A549 (cell line): ENCODE measurements at regions not wholly inside any gene's neighbourhood (a gene's known extent, or its start where the extent isn't known, plus 50 kb on each side); places are given as distances from the start of the nearest gene placed in this dataset.

ENCODE experiments used
- ATAC-seq, 2 experiments: fragments of 200-7000 bp in 1 of 2; fragments of >200 bp in 1 of 2; cut with Nextera tagmentation in 1 of 2; cut with Tn5 transposase in 1 of 2; 3 replicates each; pipeline versions ENCODE4 v1.8.0 to v1.9.1; 2018 to 2020; ENCODE audit warnings: mild to moderate bottlenecking in 1 of 2, moderate library complexity in 1 of 2
- CTCF ChIA-PET: fragments of 300-600 bp; sonication (Branson Sonifier 250); formaldehyde crosslinking; extraction: SDS; loops from one replicate; lab custom pipeline; 2021; ENCODE audit warnings: antibody characterized with exemption, inconsistent platforms; lab: Yijun Ruan, JAX
- POLR2A ChIA-PET: fragments of 350-600 bp; formaldehyde crosslinking; extraction: SDS; loops from one replicate; lab custom pipeline; 2021; ENCODE audit warnings: antibody characterized with exemption, inconsistent platforms; lab: Yijun Ruan, JAX
- DNase-seq, 2 experiments: peaks; one replicate each; pipeline versions ENCODE4 v3.0.0 to v3.0.0-alpha.2; 2011 to 2016; ENCODE audit warnings: low read depth in 1 of 2, low spot score in 1 of 2
- FAIRE-seq: peaks from 2 replicates; lab custom pipeline; 2011; peaks lifted over from hg19 to GRCh38; lab: Jason Lieb, UNC
- H3K27ac ChIP-seq, 2 experiments: fragments of >200 bp; sonication (Bioruptor Twin); formaldehyde crosslinking; 3 replicates each; pipeline ENCODE4 v1.5.1; 2016 to 2017
- H3K4me1 ChIP-seq: fragments of >200 bp; sonication (Bioruptor Twin); formaldehyde crosslinking; 3 replicates; pipeline ENCODE4 v1.6.1; 2016
- H3K4me2 ChIP-seq: fragments of >200 bp; sonication (Bioruptor Twin); formaldehyde crosslinking; 3 replicates; pipeline ENCODE4 v1.6.1; 2016
- H3K4me3 ChIP-seq: fragments of >200 bp; sonication (Bioruptor Twin); formaldehyde crosslinking; 3 replicates; pipeline ENCODE4 v1.5.1; 2016
- H3K9me3 ChIP-seq: fragments of >200 bp; sonication (Bioruptor Twin); formaldehyde crosslinking; 3 replicates; pipeline ENCODE4 v1.6.1; 2016
- BHLHE40 ChIP-seq: IDR thresholded peaks from 2 replicates; pipeline ENCODE4 v1.6.1; 2012; ENCODE audit warnings: low read depth, low read length, inconsistent platforms
- CBX2 ChIP-seq: fragments of 200-600 bp; sonication (generic); IDR thresholded peaks from 2 replicates; pipeline ENCODE4 v1.6.1; 2016; ENCODE audit warnings: low read depth, mild to moderate bottlenecking, borderline replicate concordance
- CBX8 ChIP-seq: fragments of 200-600 bp; sonication (generic); IDR thresholded peaks from 2 replicates; pipeline ENCODE4 v1.6.1; 2016
- CEBPB ChIP-seq, 2 experiments: fragments of >200 bp in 1 of 2; sonication (Bioruptor Twin) in 1 of 2; formaldehyde crosslinking in 1 of 2; IDR thresholded peaks; 2 replicates each; pipeline ENCODE4 v1.6.1; 2012 to 2016
- CHD2 ChIP-seq: fragments of 150-350 bp; IDR thresholded peaks from 2 replicates; pipeline ENCODE4 v1.6.1; 2014; ENCODE audit warnings: low read length; ENCODE audit not compliant: partially characterized antibody
- CTCF ChIP-seq: fragments of >200 bp; sonication (Bioruptor Twin); formaldehyde crosslinking; IDR thresholded peaks from 3 replicates; pipeline ENCODE4 v1.5.1; 2016
- EHMT2 ChIP-seq: fragments of 200-600 bp; sonication (generic); IDR thresholded peaks from 2 replicates; pipeline ENCODE4 v1.6.1; 2016; ENCODE audit warnings: antibody characterized with exemption, low read depth, mild to moderate bottlenecking, moderate library complexity
- FOSL2 ChIP-seq, 2 experiments: fragments of 450-650 bp in 1 of 2; fragments of >200 bp in 1 of 2; sonication (Bioruptor Twin) in 1 of 2; formaldehyde crosslinking; IDR thresholded peaks; 2 replicates each; pipeline versions ENCODE4 v1.5.0 to v1.6.1; 2016 to 2020; ENCODE audit warnings: mild to moderate bottlenecking in 1 of 2, moderate library complexity in 1 of 2
- HDAC2 ChIP-seq: fragments of 200-600 bp; sonication (generic); IDR thresholded peaks from 2 replicates; pipeline ENCODE4 v1.6.1; 2016
- HMGXB4 ChIP-seq: fragments of 250-450 bp; sonication (Bioruptor Pico); IDR thresholded peaks from 2 replicates; pipeline ENCODE4 v1.5.0; 2021; ENCODE audit warnings: mild to moderate bottlenecking, moderate library complexity, borderline replicate concordance
- JUN ChIP-seq, 2 experiments: fragments of >200 bp; sonication (Bioruptor Twin); formaldehyde crosslinking; IDR thresholded peaks; 2 replicates in 1 of 2; 3 replicates in 1 of 2; pipeline ENCODE4 v1.6.1; 2016 to 2017
- KDM1A ChIP-seq: fragments of 200-600 bp; sonication (generic); IDR thresholded peaks from 2 replicates; pipeline ENCODE4 v1.6.1; 2016; ENCODE audit warnings: low read depth, mild to moderate bottlenecking
- KDM5A ChIP-seq: fragments of 200-600 bp; sonication (generic); IDR thresholded peaks from 2 replicates; pipeline ENCODE4 v1.6.1; 2016; ENCODE audit warnings: antibody characterized with exemption, mild to moderate bottlenecking
- MAFK ChIP-seq: fragments of 450-650 bp; IDR thresholded peaks from 2 replicates; pipeline ENCODE4 v1.6.1; 2014; ENCODE audit not compliant: partially characterized antibody
- MAX ChIP-seq: IDR thresholded peaks from 2 replicates; pipeline ENCODE4 v1.6.1; 2012
- MYC ChIP-seq: IDR thresholded peaks from 2 replicates; pipeline ENCODE4 v1.6.1; 2012; ENCODE audit warnings: mild to moderate bottlenecking, inconsistent platforms, low read length, improper control_type of control experiment, borderline replicate concordance
- NFE2L2 ChIP-seq: fragments of 150-350 bp; conservative IDR thresholded peaks from 2 replicates; pipeline ENCODE4 v1.6.1; 2014; ENCODE audit warnings: low read length
- NPAS2 ChIP-seq: fragments of 250-450 bp; sonication (Bioruptor Pico); IDR thresholded peaks from 2 replicates; pipeline ENCODE4 v1.8.0; 2022; ENCODE audit warnings: mild to moderate bottlenecking, moderate library complexity, borderline replicate concordance
- PHF8 ChIP-seq: fragments of 200-600 bp; sonication (generic); IDR thresholded peaks from 2 replicates; pipeline ENCODE4 v1.6.1; 2016; ENCODE audit warnings: low read depth, mild to moderate bottlenecking, antibody characterized with exemption, moderate library complexity, borderline replicate concordance
- RAD21 ChIP-seq, 2 experiments: fragments of >200 bp in 1 of 2; sonication (Bioruptor Twin) in 1 of 2; formaldehyde crosslinking in 1 of 2; IDR thresholded peaks in 1 of 2; conservative IDR thresholded peaks in 1 of 2; 2 replicates in 1 of 2; 3 replicates in 1 of 2; pipeline ENCODE4 v1.6.1; 2012 to 2018; ENCODE audit warnings: inconsistent platforms in 1 of 2
- RARB ChIP-seq: fragments of 250-450 bp; sonication (Bioruptor Pico); IDR thresholded peaks from 2 replicates; pipeline ENCODE4 v1.8.0; 2021; ENCODE audit warnings: mild to moderate bottlenecking, moderate library complexity
- SREBF2 ChIP-seq: fragments of 450-650 bp; IDR thresholded peaks from 2 replicates; pipeline ENCODE4 v1.6.1; 2014; ENCODE audit warnings: mild to moderate bottlenecking, moderate library complexity
- TFCP2L1 ChIP-seq: fragments of 250-450 bp; sonication (Bioruptor Pico); IDR thresholded peaks from 2 replicates; pipeline ENCODE4 v1.5.0; 2021; ENCODE audit warnings: mild to moderate bottlenecking
- ZNF302 ChIP-seq: fragments of 250-450 bp; sonication (Bioruptor Pico); IDR thresholded peaks from 2 replicates; pipeline ENCODE4 v1.9.0; 2021; ENCODE audit warnings: inconsistent platforms, mild to moderate bottlenecking, moderate library complexity
- ZSCAN20 ChIP-seq: fragments of 250-450 bp; sonication (Bioruptor Pico); IDR thresholded peaks from 2 replicates; pipeline ENCODE4 v1.8.0; 2022; ENCODE audit warnings: mild to moderate bottlenecking, moderate library complexity
- WGBS: methylation state at CpG from one replicate; pipeline ENCODE4 v1.1.6; 2017; ENCODE audit errors: missing lambda C conversion rate; 5-methylcytosine and 5-hydroxymethylcytosine counted together

GRCh38 chr5:68884144-68884754 is 209.6 kb upstream of the SLC30A5 start:
- Histone ChIP-seq H3K9me3 (no peaks in the 10 kb centered on the region), H3K27ac (no peak overlapping the region), H3K4me3 (no peak overlapping the region), H3K4me2 (no peak overlapping the region), H3K4me1 (no peaks in the 10 kb centered on the region)
- POLR2A ChIA-PET, result no interaction called here
- peak; percentile 89 for TF ChIP-seq MAFK
- TF ChIP-seq MYC, result no peak
- DNase-seq (no peak), ATAC-seq (no peak), FAIRE-seq (no peak)
- WGBS, result 52% methylated on average over 4 of the region's 4 CpGs
- CTCF ChIA-PET, result interaction anchor here (1.1 to 1.8 kb wide), 2 partner anchors 12 to 17 kb away, joined by 3 to 4 read pairs; no protein-coding TSS in a partner anchor

- Histone ChIP-seq H3K27ac (no peak overlapping the region), H3K9me3 (no peaks in the 10 kb centered on the region), H3K4me2 (no peak overlapping the region), H3K4me3 (no peak overlapping the region), H3K4me1 (no peaks in the 10 kb centered on the region)
- TF ChIP-seq MAX (no peak), NPAS2 (CRISPR knock-in tag) (no peak), CBX8 (no peak), CHD2 (no peak), RAD21 (conservative IDR thresholded peaks at IDR 0.05 in 1 of 2, IDR thresholded peaks at IDR 0.05 in 1 of 2) (peak in 1 of 2 experiments; percentile 29; a peak in 1 of 5 replicates), CTCF (peak; percentile 33), CBX2 (no peak)
- FAIRE-seq, result no peak
- ChIA-PET CTCF (interaction anchor here (1.1 to 1.8 kb wide), 2 partner anchors 11 to 16 kb away, joined by 3 to 4 read pairs; no protein-coding TSS in a partner anchor), POLR2A (no interaction called here)
- DNase-seq, result peak; percentile 31 to 33
- ATAC-seq, result peak; percentile 74 to 81; a peak in 4 of 6 replicates
Measured at GRCh38 chr5:68884883-68885282, 208.9 kb upstream of the SLC30A5 start.

- ChIA-PET POLR2A (no interaction called here), CTCF (no interaction called here)
- H3K4me1 ChIP-seq, result no peaks in the 10 kb centered on the region
- FAIRE-seq (no peak), ATAC-seq (no peak), DNase-seq (no peak)
- H3K4me2 ChIP-seq, result no peak overlapping the region
- H3K4me3 ChIP-seq, result no peak overlapping the region
- H3K27ac ChIP-seq, result no peak overlapping the region
- TF ChIP-seq RARB (CRISPR knock-in tag) (no peak), HDAC2 (no peak), ZNF302 (CRISPR knock-in tag) (no peak), BHLHE40 (no peak), JUN (IDR thresholded peaks at IDR 0.05) (no peak), HMGXB4 (CRISPR knock-in tag) (no peak), NFE2L2 (no peak), CBX8 (no peak), FOSL2 (IDR thresholded peaks at IDR 0.05) (no peak), FOSL2 (CRISPR knock-in tag; IDR thresholded peaks at IDR 0.05) (no peak), PHF8 (no peak), ZSCAN20 (CRISPR knock-in tag) (no peak), KDM5A (no peak), SREBF2 (no peak), KDM1A (no peak), CTCF (no peak), CEBPB (IDR thresholded peaks at IDR 0.05) (no peak), EHMT2 (no peak), TFCP2L1 (no peak), CHD2 (no peak)
- WGBS, result 52% methylated on average over 4 of the region's 4 CpGs
- no peaks in the 10 kb centered on the region for H3K9me3 ChIP-seq
Measured at GRCh38 chr5:68886814-68887213, 207.0 kb upstream of the SLC30A5 start.
